ENCODE measurements at regions not wholly inside any gene's neighbourhood (a gene's known extent, or its start where the extent isn't known, plus 50 kb on each side); places are given as distances from the start of the nearest gene placed in this dataset.

DNA sequence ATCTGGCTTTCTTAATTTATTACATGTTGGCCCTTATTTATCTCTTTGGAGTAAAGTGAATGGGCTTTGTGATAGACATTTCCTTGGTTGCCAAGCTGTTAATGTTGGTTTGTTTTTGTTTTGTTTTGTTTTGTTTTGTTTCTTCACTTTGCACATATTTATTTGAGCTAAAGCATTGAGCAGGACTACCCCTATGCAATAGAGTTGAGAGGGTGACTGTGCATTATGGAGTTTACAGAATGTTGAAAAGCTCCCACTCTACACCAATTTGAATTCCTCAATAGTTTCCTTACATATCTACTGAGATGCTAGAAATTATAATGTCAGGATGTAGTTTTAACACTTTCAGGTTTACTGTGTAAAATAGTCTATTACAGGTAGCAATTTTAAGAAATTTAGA is 462.8 kb upstream of the CBLB start:
- no peak for DNase-seq
- Histone ChIP-seq H3K4me1 (no peaks in the 10 kb centered on the region), H3K27ac (no peak overlapping the region), H3K9me3 (no peaks in the 10 kb centered on the region), H3K36me3 (no peaks in the 10 kb centered on the region), H3K27me3 (no peaks in the 10 kb centered on the region), H3K4me3 (no peak overlapping the region)
- intact Hi-C loops (cut with DNase I; ENCODE audit: low total_unique reads), result loop anchor here (2.0 kb wide), 1 partner anchor 57 kb away; no protein-coding TSS in a partner anchor
- TF ChIP-seq POLR2AphosphoS5 (IDR thresholded peaks at IDR 0.05), result no peak
- TF ChIP-seq EP300 (IDR thresholded peaks at IDR 0.05; ENCODE audit: low read depth), result no peak
- no peak for TF ChIP-seq CTCF (IDR thresholded peaks at IDR 0.05)
- no peak for TF ChIP-seq POLR2A (IDR thresholded peaks at IDR 0.05)
- in situ Hi-C loops (cut with MboI; ENCODE audit: low pct_ligation_motif_present in 1 of 4, low pct_unique_long_range_greater_than_20kb in 1 of 4, low sequenced_read_pairs in 3 of 4), result no loop called here

DNA sequence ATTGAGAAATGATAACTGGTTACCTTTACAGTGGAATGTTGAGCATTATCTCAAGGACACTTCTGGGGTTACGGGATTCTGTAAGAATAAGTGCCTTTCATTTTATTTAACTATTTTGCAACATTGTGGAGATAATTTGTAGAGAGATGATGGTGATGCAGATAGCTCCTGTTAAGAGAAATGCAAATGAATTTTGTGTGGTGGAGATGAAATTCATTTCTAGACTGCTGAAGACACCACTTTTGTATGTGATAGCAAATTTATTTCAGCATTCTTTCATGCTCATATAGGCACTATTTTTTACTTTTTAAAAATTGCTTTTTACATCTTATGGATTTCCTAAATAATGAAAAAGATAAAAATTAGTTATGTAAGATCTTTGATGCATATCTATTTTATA is 463.3 kb upstream of the CBLB start:
- no peaks in the 10 kb centered on the region for H3K4me1 ChIP-seq
- H3K27me3 ChIP-seq, result no peaks in the 10 kb centered on the region
- H3K4me3 ChIP-seq, result no peak overlapping the region
- intact Hi-C loops (cut with DNase I; ENCODE audit: low total_unique reads) (no loop called here), in situ Hi-C loops (cut with MboI; ENCODE audit: low pct_ligation_motif_present in 1 of 4, low pct_unique_long_range_greater_than_20kb in 1 of 4, low sequenced_read_pairs in 3 of 4) (no loop called here)
- TF ChIP-seq EP300 (IDR thresholded peaks at IDR 0.05; ENCODE audit: low read depth) (no peak), POLR2AphosphoS5 (IDR thresholded peaks at IDR 0.05) (no peak), CTCF (IDR thresholded peaks at IDR 0.05) (no peak)
- H3K27ac ChIP-seq, result no peak overlapping the region
- no peaks in the 10 kb centered on the region for H3K9me3 ChIP-seq
- 77 to 82% methylated on average over 1 of the region's 1 CpG for WGBS, 2 donors (ENCODE audit: low coverage in 1 of 2)
- no peaks in the 10 kb centered on the region for H3K36me3 ChIP-seq
- no peak for DNase-seq

DNA sequence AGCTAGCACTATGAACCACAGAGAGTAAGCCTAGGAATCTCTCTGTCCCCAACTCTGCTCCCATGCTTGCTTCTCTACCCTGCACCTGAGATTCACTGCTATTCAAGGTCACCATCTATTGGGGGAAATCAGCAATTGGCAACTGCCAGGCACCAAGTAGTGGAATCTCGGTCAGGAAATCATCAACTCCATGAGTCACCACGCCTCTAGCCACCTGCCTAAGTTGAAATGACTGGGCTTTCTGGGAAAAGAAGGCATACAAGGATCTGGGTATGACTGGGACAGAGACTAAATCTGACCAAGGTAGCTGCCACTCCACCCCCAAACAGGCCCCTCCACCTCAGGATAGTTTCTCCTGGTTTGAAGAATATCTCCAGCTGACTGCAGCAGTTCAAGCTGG is 464.1 kb upstream of the CBLB start:
- intact Hi-C loops (cut with DNase I; ENCODE audit: low total_unique reads), result no loop called here
- 68 to 83% methylated on average over 2 of the region's 2 CpGs for WGBS, 2 donors (ENCODE audit: low coverage in 1 of 2)

GRCh38 chr3:106333911-106334618 is 465.3 kb upstream of the CBLB start:
- Histone ChIP-seq H3K36me3 (no peaks in the 10 kb centered on the region), H3K27ac (no peak overlapping the region), H3K4me1 (no peaks in the 10 kb centered on the region), H3K27me3 (no peaks in the 10 kb centered on the region), H3K9me3 (no peaks in the 10 kb centered on the region), H3K4me3 (no peak overlapping the region)
- 43 to 69% methylated on average over 3 of the region's 3 CpGs for WGBS, 2 donors (ENCODE audit: low coverage in 1 of 2)
- in situ Hi-C loops (cut with MboI; ENCODE audit: low pct_ligation_motif_present in 1 of 4, low pct_unique_long_range_greater_than_20kb in 1 of 4, low sequenced_read_pairs in 3 of 4) (no loop called here), intact Hi-C loops (cut with DNase I; ENCODE audit: low total_unique reads) (no loop called here)
- DNase-seq, result no peak
- TF ChIP-seq CTCF (IDR thresholded peaks at IDR 0.05), result no peak
- no peak for TF ChIP-seq POLR2A (IDR thresholded peaks at IDR 0.05)
- no peak for TF ChIP-seq POLR2AphosphoS5 (IDR thresholded peaks at IDR 0.05)
- no peak for TF ChIP-seq EP300 (IDR thresholded peaks at IDR 0.05; ENCODE audit: low read depth)

More for the DNA sequence above, 464.1 kb upstream of the CBLB start:
- Histone ChIP-seq H3K9me3 (no peaks in the 10 kb centered on the region), H3K36me3 (no peaks in the 10 kb centered on the region), H3K4me1 (no peaks in the 10 kb centered on the region), H3K27ac (no peak overlapping the region), H3K4me3 (no peak overlapping the region), H3K27me3 (no peaks in the 10 kb centered on the region)
- in situ Hi-C loops (cut with MboI; ENCODE audit: low pct_ligation_motif_present in 1 of 4, low pct_unique_long_range_greater_than_20kb in 1 of 4, low sequenced_read_pairs in 3 of 4), result no loop called here
- no peak for DNase-seq
- no peak for TF ChIP-seq POLR2AphosphoS5 (IDR thresholded peaks at IDR 0.05)
- TF ChIP-seq CTCF (IDR thresholded peaks at IDR 0.05), result no peak
- no peak for TF ChIP-seq EP300 (IDR thresholded peaks at IDR 0.05; ENCODE audit: low read depth)
- TF ChIP-seq POLR2A (IDR thresholded peaks at IDR 0.05), result no peak

Data from transverse colon (tissue), 4 donors.